ENCODE measurements at regions not wholly inside any gene's neighbourhood (a gene's known extent, or its start where the extent isn't known, plus 50 kb on each side); places are given as distances from the start of the nearest gene placed in this dataset.

DNA sequence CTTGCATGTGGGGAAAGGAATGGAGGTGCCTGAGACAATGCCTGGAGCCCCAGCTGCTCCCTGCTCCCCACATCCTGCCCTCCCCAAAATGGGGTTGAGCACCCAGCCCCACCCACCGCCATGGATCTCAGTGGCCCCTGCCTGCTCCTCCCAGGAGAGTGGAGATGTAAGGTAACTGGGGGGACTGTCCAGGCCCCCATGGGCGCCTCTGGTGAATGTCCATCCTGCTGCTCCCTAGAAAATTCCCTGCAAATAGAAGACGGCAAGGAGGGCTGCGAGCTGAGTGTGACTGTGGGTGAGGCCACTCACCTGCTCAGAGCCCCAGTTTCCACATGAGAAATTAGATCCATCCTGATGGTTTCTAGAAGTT, 101.6 kb downstream of the RAMP3 start:
- no peak for ATAC-seq
- TF ChIP-seq TCF7L2 (IDR thresholded peaks at IDR 0.05; ENCODE audit: low read depth, low read length) (no peak), CTCF (IDR thresholded peaks at IDR 0.05) (no peak), SIN3A (IDR thresholded peaks at IDR 0.05; ENCODE audit: borderline replicate concordance, insufficient read depth, low read depth, low read length) (no peak), REST (IDR thresholded peaks at IDR 0.05; ENCODE audit: insufficient read depth in 1 of 2, low read depth in 2 of 2, low read length in 1 of 2) (no peak), POLR2AphosphoS5 (IDR thresholded peaks at IDR 0.05; ENCODE audit: low read depth, low read length) (no peak)
- H3K4me1 ChIP-seq (ENCODE audit: control insufficient read depth, insufficient read depth, low read length) = no peaks in the 10 kb centered on the region
- intact Hi-C loops (cut with micrococcal nuclease; ENCODE audit: unreplicated experiment) = no loop called here
- CTCF ChIA-PET = interaction anchor here (0.9 to 1.4 kb wide), 3 partner anchors 43 to 323 kb away, joined by 3 to 10 read pairs (median 3); no protein-coding TSS in a partner anchor
- no peak overlapping the region for H3K27ac ChIP-seq (ENCODE audit: low read length)
- H3K4me3 ChIP-seq (ENCODE audit: low read depth in 2 of 2, low read length in 2 of 2) = no peak overlapping the region
- BruUV-seq (replicated peaks) = no TSS peak
- H3K36me3 ChIP-seq (ENCODE audit: control insufficient read depth, insufficient read depth, low read length) = no peaks in the 10 kb centered on the region
- peaks cover 9% of the 10 kb centered on the region; the same call in 1 of the 2 replicates for H3K27me3 ChIP-seq (ENCODE audit: control insufficient read depth, insufficient read depth, low read length)
- H3K9me3 ChIP-seq (ENCODE audit: control insufficient read depth, insufficient read depth, low read depth, low read length) = 0 out of 2 replicates have a peak, but pooled peaks cover 4% of the 10 kb centered on the region
- no peak for DNase-seq (ENCODE audit: low read depth, low spot score)
- in situ Hi-C loops (cut with HindIII; ENCODE audit: low pct_unique_long_range_greater_than_20kb, low sequenced_read_pairs) = no loop called here
- POLR2A ChIA-PET = no interaction called here

DNA sequence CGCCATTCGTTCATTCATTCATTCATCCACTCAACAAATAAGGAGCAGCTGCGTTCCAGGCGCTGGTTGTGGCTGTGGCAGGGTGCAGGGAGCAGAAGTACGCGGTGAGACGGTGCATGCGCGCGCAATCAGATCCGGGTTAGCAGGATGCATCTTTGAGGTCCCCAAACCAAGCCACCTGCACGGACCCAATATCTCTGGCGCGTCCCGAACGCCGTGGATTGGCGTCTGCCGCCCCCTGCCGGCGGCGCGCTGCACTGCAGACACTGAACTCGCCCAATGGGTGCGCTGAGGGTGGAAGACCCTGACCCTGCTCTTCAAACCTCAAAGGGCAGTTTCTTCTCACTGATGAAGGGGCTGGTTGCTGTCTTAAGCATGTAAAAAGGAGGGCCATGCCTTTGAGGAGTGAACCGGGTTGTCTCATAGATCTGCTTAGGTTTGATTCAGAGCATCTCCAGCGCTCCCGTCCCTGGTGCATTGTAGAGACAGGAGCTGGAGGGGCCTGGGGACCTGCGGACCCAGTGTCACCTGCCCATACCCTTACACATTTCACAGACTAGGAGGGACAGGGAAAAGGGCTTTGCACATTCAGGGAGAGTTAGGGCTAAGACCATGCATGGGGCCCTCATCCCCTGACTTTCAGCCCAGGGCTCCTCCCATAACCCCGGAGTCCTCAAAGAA, 102.5 kb downstream of the RAMP3 start:
- in situ Hi-C loops (cut with HindIII; ENCODE audit: low pct_unique_long_range_greater_than_20kb, low sequenced_read_pairs) = no loop called here
- no peak for TF ChIP-seq POLR2AphosphoS5 (IDR thresholded peaks at IDR 0.05; ENCODE audit: low read depth, low read length)
- TF ChIP-seq CTCF (IDR thresholded peaks at IDR 0.05) = peak; percentile 100
- H3K27me3 ChIP-seq (ENCODE audit: control insufficient read depth, insufficient read depth, low read length) = peaks cover 9% of the 10 kb centered on the region; the same call in 1 of the 2 replicates
- H3K4me1 ChIP-seq (ENCODE audit: control insufficient read depth, insufficient read depth, low read length) = no peaks in the 10 kb centered on the region
- CTCF ChIA-PET = interaction anchor here (0.5 to 1.4 kb wide), 4 partner anchors 44 to 176 kb away, joined by 3 to 10 read pairs (median 4); partner anchors contain the start of gene RAMP3
- peak; percentile 24 for DNase-seq (ENCODE audit: low read depth, low spot score)
- peak; percentile 88 for ATAC-seq
- 0 out of 2 replicates have a peak, but pooled peaks cover 4% of the 10 kb centered on the region for H3K9me3 ChIP-seq (ENCODE audit: control insufficient read depth, insufficient read depth, low read depth, low read length)
- no peaks in the 10 kb centered on the region for H3K36me3 ChIP-seq (ENCODE audit: control insufficient read depth, insufficient read depth, low read length)
- no peak overlapping the region for H3K27ac ChIP-seq (ENCODE audit: low read length)
- H3K4me3 ChIP-seq (ENCODE audit: low read depth in 2 of 2, low read length in 2 of 2) = no peak overlapping the region
- intact Hi-C loops (cut with micrococcal nuclease; ENCODE audit: unreplicated experiment) = loop anchor here (1.0 kb wide), 1 partner anchor 106 kb away; no protein-coding TSS in a partner anchor
- POLR2A ChIA-PET = no interaction called here
- BruUV-seq (replicated peaks) = no TSS peak
